ENCODE measurements at regions not wholly inside any gene's neighbourhood (a gene's known extent, or its start where the extent isn't known, plus 50 kb on each side); places are given as distances from the start of the nearest gene placed in this dataset.

DNA sequence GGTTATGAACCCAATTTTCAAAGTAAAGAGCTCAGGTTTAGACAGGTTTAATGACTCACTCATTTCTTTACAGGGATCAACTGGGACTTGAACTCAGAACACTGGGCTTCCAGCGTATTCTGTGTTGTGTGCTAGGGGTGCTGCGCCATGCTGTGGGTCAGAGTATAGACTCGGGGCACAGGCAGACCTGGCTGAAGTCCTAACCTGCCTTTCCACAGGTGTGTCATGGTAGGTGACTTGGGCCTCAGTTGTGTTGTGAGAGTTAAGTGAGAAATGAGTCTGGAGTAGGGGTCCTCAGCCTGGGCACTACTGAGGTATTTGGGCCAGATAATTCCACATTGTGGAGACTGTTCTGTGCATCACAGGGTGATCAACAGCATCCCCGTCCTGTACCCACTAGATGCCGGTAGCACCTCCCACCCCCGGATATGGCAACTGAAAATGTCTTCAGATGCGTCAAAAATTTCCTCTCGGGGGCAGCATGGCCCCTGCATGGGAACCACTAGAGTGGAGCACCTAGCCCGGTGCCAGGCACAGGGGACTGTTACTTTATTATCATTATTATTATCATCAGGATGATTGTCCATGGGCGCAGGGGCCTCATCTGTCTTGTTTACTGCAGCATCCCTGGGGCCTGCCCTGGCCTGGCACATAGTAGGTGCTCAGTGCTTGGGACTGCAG lies 575.5 kb downstream of the PTPRU start:
- 84 to 90% methylated on average over 10 of the region's 10 CpGs for WGBS, 2 donors
- Histone ChIP-seq H3K27me3 (ENCODE audit: control insufficient read depth in 1 of 2, insufficient read depth in 2 of 2, low read length in 1 of 2) (no peaks in the 10 kb centered on the region), H3K4me3 (ENCODE audit: low read length in 2 of 2) (no peak overlapping the region), H3K4me1 (ENCODE audit: control insufficient read depth in 1 of 2, insufficient read depth in 2 of 2, low read length in 2 of 2) (no peaks in the 10 kb centered on the region), H3K27ac (ENCODE audit: low read depth in 1 of 2, low read length in 2 of 2) (no peak overlapping the region), H3K36me3 (ENCODE audit: control insufficient read depth in 1 of 2, insufficient read depth in 2 of 2, low read length in 1 of 2) (no peaks in the 10 kb centered on the region), H3K9me3 (ENCODE audit: control insufficient read depth, low read length) (no peaks in the 10 kb centered on the region)
- ATAC-seq (ENCODE audit: low FRiP score) (no peak), DNase-seq (peak in 1 of 2 donors; percentile 58)
- intact Hi-C loops (cut with DNase I) = no loop called here

- intact Hi-C loops (cut with DNase I) = no loop called here
- Histone ChIP-seq H3K4me3 (ENCODE audit: low read length in 2 of 2) (no peak overlapping the region), H3K27me3 (ENCODE audit: control insufficient read depth in 1 of 2, insufficient read depth in 2 of 2, low read length in 1 of 2) (no peaks in the 10 kb centered on the region), H3K36me3 (ENCODE audit: control insufficient read depth in 1 of 2, insufficient read depth in 2 of 2, low read length in 1 of 2) (no peaks in the 10 kb centered on the region), H3K27ac (ENCODE audit: low read depth in 1 of 2, low read length in 2 of 2) (no peak overlapping the region), H3K4me1 (ENCODE audit: control insufficient read depth in 1 of 2, insufficient read depth in 2 of 2, low read length in 2 of 2) (no peaks in the 10 kb centered on the region), H3K9me3 (ENCODE audit: control insufficient read depth, low read length) (no peaks in the 10 kb centered on the region)
- 80 to 82% methylated on average over 7 of the region's 7 CpGs for WGBS, 2 donors
- peak in 1 of 2 donors; percentile 22 for DNase-seq
- ATAC-seq (ENCODE audit: low FRiP score) = no peak
Measured at GRCh38 chr1:29811247-29811646, 574.9 kb downstream of the PTPRU start.

DNA sequence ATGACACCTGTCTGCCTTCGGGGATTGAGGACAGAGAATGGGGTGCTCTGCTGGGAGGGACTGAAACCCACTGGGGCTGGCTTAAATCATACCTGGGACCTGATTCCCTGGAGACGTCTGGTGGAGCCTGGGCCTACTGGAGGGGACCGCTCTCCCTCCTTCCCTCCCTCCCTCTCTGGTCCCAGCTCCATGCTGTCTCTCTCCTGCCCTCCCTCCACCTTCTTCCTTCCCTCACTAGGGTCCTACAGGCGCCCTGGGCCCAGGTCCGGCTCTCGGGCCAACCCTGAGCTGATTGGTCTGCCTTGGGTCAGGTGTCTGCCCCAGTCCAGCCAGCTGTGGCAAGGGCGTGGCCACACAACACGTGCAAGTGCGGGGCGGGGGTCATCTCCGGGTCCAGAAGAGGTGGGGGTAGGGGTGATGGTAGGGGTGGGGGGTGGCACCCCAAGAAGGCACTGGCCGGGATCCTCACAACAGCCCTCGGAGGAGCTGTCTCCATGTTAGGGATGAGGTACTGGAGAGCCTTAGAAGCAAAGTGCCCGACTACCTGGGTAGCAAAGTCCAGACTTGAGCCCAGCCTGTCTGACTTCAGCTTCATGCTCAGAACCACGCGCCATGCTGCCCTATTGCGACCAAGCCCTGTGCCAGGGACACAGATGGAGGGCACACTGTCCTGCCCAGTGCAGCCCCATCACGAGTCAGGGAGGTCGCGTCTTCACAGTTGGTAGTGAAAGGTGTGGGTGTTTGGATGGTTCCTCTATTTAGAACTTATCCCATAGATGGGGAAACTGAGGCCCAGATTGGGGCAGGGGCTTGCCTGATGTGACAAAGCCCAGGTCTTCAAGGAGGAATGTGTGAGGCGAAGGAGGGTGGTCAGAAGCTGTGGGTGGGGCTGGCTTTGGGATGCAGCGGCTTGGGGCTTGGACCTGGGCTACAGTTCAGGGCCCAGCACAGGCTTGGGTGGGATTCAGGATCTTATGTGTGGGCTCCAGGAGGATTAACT lies 574.1 kb downstream of the PTPRU start:
- 86 to 88% methylated on average over 22 of the region's 22 CpGs for WGBS, 2 donors
- Histone ChIP-seq H3K27me3 (ENCODE audit: control insufficient read depth in 1 of 2, insufficient read depth in 2 of 2, low read length in 1 of 2) (no peaks in the 10 kb centered on the region), H3K4me1 (ENCODE audit: control insufficient read depth in 1 of 2, insufficient read depth in 2 of 2, low read length in 2 of 2) (no peaks in the 10 kb centered on the region), H3K36me3 (ENCODE audit: control insufficient read depth in 1 of 2, insufficient read depth in 2 of 2, low read length in 1 of 2) (no peaks in the 10 kb centered on the region), H3K4me3 (ENCODE audit: low read length in 2 of 2) (no peak overlapping the region), H3K27ac (ENCODE audit: low read depth in 1 of 2, low read length in 2 of 2) (no peak overlapping the region), H3K9me3 (ENCODE audit: control insufficient read depth, low read length) (no peaks in the 10 kb centered on the region)
- peak in 1 of 2 donors; percentile 71 for DNase-seq
- ATAC-seq (ENCODE audit: low FRiP score) = no peak
- intact Hi-C loops (cut with DNase I) = no loop called here

DNA sequence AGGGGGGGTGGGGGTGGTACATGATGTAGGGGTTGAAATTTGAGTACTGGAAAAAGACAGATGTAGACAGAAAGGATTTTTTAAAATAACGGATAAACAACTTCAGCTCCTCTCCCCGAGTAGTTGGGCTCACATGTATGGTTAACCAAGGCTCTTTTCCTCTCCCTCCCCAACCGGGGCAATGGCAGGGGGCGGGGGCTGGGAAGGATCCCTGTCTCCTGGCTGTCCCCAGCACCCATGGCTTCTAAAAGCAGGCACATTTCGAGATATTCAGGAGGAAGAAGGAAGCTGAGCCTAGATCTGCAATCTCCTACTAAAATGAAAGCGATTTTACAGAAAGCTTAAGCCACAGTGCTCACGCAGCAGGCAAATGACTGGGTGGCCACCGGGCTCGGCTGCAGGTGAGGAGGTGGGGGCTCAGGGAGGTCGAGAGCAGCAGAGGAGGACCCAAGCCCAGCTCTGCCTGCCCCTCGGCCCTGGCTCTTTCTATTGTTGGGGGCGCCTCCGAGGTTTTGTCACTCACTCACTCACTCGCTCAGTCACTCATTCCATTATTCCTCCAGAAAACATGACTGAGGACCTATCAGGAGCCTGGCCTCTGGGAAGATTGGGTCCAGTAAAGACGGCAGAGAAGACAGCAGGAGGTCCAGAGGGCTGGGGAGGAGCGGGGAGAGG lies 573.3 kb downstream of the PTPRU start:
- ATAC-seq (ENCODE audit: low FRiP score) = no peak
- 67 to 68% methylated on average over 16 of the region's 16 CpGs for WGBS, 2 donors
- no peak overlapping the region for H3K27ac ChIP-seq (ENCODE audit: low read depth in 1 of 2, low read length in 2 of 2)
- intact Hi-C loops (cut with DNase I) = no loop called here
- H3K9me3 ChIP-seq (ENCODE audit: control insufficient read depth, low read length) = no peaks in the 10 kb centered on the region
- no peaks in the 10 kb centered on the region for H3K4me1 ChIP-seq (ENCODE audit: control insufficient read depth in 1 of 2, insufficient read depth in 2 of 2, low read length in 2 of 2)
- DNase-seq = peak in 1 of 2 donors; percentile 53
- H3K4me3 ChIP-seq (ENCODE audit: low read length in 2 of 2) = no peak overlapping the region
- H3K27me3 ChIP-seq (ENCODE audit: control insufficient read depth in 1 of 2, insufficient read depth in 2 of 2, low read length in 1 of 2) = no peaks in the 10 kb centered on the region
- H3K36me3 ChIP-seq (ENCODE audit: control insufficient read depth in 1 of 2, insufficient read depth in 2 of 2, low read length in 1 of 2) = no peaks in the 10 kb centered on the region

DNA sequence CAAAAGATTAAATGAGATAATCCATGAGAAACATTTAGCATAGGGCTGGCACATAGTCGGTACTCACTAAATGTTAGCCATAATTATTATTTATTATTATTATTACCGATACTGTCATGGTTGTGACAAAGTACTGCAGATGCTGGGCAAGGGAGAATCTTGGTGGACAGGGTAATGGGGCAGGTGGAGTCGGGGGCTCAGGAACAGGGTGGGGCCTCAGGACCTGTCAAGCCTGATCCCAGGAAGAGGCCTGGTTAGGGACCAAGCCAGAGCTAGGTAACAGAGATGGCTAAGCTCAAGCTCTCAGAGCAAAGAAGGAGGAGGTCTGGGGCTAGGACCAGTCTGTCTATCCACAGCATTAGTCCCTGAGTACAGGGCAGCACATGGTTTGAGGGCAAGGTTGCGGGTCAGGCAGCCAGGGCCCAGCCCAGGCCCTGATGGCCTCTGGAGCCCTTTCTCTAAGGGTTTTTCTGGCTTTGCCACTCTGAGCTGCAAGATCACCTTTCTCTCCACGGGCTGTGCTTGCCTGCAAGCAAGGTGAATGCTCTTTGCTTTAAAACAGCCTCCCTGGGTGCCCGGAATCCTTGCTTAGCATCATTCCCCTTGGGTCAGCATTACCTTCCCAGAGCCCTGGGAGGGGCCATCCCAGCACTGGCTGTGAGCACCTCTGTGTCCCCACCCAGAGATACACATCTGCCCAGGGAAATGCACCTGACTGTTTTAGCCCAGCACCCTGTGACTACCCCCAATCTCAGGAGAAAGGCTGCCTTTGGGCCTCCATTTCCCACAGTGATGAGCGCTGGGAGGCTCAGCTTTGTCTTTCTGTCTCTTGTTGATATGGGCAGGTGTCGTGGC lies 572.0 kb downstream of the PTPRU start:
- Histone ChIP-seq H3K9me3 (ENCODE audit: control insufficient read depth, low read length) (no peaks in the 10 kb centered on the region), H3K27me3 (ENCODE audit: control insufficient read depth in 1 of 2, insufficient read depth in 2 of 2, low read length in 1 of 2) (no peaks in the 10 kb centered on the region), H3K4me3 (ENCODE audit: low read length in 2 of 2) (no peak overlapping the region), H3K36me3 (ENCODE audit: control insufficient read depth in 1 of 2, insufficient read depth in 2 of 2, low read length in 1 of 2) (no peaks in the 10 kb centered on the region), H3K4me1 (ENCODE audit: control insufficient read depth in 1 of 2, insufficient read depth in 2 of 2, low read length in 2 of 2) (no peaks in the 10 kb centered on the region), H3K27ac (ENCODE audit: low read depth in 1 of 2, low read length in 2 of 2) (no peak overlapping the region)
- intact Hi-C loops (cut with DNase I) = no loop called here
- peak in 1 of 2 donors; percentile 34 for DNase-seq
- ATAC-seq (ENCODE audit: low FRiP score) = no peak
- WGBS, 2 donors = 93 to 95% methylated on average over 8 of the region's 8 CpGs

DNA sequence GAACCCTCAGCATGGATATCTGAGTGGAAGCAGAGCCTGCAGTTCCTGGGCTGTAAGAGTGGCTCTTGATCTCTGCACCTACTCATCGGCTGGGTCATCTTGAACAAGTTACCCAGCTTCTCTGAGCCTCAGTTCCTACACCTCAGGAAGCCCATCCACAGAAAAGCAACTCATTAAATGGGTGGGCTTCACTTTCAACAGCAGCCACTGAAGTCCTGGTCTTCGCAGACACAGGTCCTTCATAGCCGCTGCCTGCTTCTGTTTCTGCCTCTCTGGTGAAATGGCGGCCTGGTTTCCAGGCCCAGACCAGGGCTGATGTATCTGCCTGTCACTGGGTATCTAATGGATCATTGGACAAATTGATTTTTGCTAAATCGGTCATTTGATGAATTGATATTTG lies 571.4 kb downstream of the PTPRU start:
- no peaks in the 10 kb centered on the region for H3K4me1 ChIP-seq (ENCODE audit: control insufficient read depth in 1 of 2, insufficient read depth in 2 of 2, low read length in 2 of 2)
- H3K4me3 ChIP-seq (ENCODE audit: low read length in 2 of 2) = no peak overlapping the region
- no peaks in the 10 kb centered on the region for H3K27me3 ChIP-seq (ENCODE audit: control insufficient read depth in 1 of 2, insufficient read depth in 2 of 2, low read length in 1 of 2)
- DNase-seq (no peak), ATAC-seq (ENCODE audit: low FRiP score) (no peak)
- H3K36me3 ChIP-seq (ENCODE audit: control insufficient read depth in 1 of 2, insufficient read depth in 2 of 2, low read length in 1 of 2) = no peaks in the 10 kb centered on the region
- intact Hi-C loops (cut with DNase I) = no loop called here
- H3K9me3 ChIP-seq (ENCODE audit: control insufficient read depth, low read length) = no peaks in the 10 kb centered on the region
- 95 to 96% methylated on average over 5 of the region's 5 CpGs for WGBS, 2 donors
- H3K27ac ChIP-seq (ENCODE audit: low read depth in 1 of 2, low read length in 2 of 2) = no peak overlapping the region

- H3K9me3 ChIP-seq (ENCODE audit: control insufficient read depth, low read length) = no peaks in the 10 kb centered on the region
- H3K27me3 ChIP-seq (ENCODE audit: control insufficient read depth in 1 of 2, insufficient read depth in 2 of 2, low read length in 1 of 2) = no peaks in the 10 kb centered on the region
- WGBS, 2 donors = 65 to 68% methylated on average over 4 of the region's 4 CpGs
- no peak overlapping the region for H3K4me3 ChIP-seq (ENCODE audit: low read length in 2 of 2)
- no peaks in the 10 kb centered on the region for H3K4me1 ChIP-seq (ENCODE audit: control insufficient read depth in 1 of 2, insufficient read depth in 2 of 2, low read length in 2 of 2)
- H3K27ac ChIP-seq (ENCODE audit: low read depth in 1 of 2, low read length in 2 of 2) = no peak overlapping the region
- intact Hi-C loops (cut with DNase I) = no loop called here
- no peaks in the 10 kb centered on the region for H3K36me3 ChIP-seq (ENCODE audit: control insufficient read depth in 1 of 2, insufficient read depth in 2 of 2, low read length in 1 of 2)
- no peak for ATAC-seq (ENCODE audit: low FRiP score)
- no peak for DNase-seq
Measured at GRCh38 chr1:29806646-29807319, 570.5 kb downstream of the PTPRU start.

DNA sequence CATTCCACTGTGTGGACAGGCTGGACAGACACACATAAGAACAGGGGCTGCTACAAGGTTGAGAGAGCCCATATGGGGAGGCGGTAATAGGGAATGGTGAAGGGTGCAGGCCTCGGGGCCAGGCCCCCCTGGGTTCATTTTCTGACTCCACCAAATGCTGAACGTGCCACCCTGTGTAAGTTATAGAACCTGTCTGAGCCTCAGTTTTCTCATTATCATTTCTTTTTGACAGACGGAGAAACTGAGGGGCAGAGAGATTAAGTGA lies 569.5 kb downstream of the PTPRU start:
- ATAC-seq (ENCODE audit: low FRiP score) (peak; percentile 39), DNase-seq (peak in 1 of 2 donors; percentile 9)
- no peaks in the 10 kb centered on the region for H3K9me3 ChIP-seq (ENCODE audit: control insufficient read depth, low read length)
- H3K36me3 ChIP-seq (ENCODE audit: control insufficient read depth in 1 of 2, insufficient read depth in 2 of 2, low read length in 1 of 2) = no peaks in the 10 kb centered on the region
- intact Hi-C loops (cut with DNase I) = no loop called here
- H3K4me1 ChIP-seq (ENCODE audit: control insufficient read depth in 1 of 2, insufficient read depth in 2 of 2, low read length in 2 of 2) = no peaks in the 10 kb centered on the region
- WGBS, 2 donors = 89 to 91% methylated on average over 4 of the region's 4 CpGs
- no peak overlapping the region for H3K4me3 ChIP-seq (ENCODE audit: low read length in 2 of 2)
- no peak overlapping the region for H3K27ac ChIP-seq (ENCODE audit: low read depth in 1 of 2, low read length in 2 of 2)
- no peaks in the 10 kb centered on the region for H3K27me3 ChIP-seq (ENCODE audit: control insufficient read depth in 1 of 2, insufficient read depth in 2 of 2, low read length in 1 of 2)

Data from aorta (tissue), 5 donors.